ENCODE measurements at regions not wholly inside any gene's neighbourhood (a gene's known extent, or its start where the extent isn't known, plus 50 kb on each side); places are given as distances from the start of the nearest gene placed in this dataset.
"Not testable (repeated sequence)": the region's sequence is repeated elsewhere in the genome, so short reads cannot be mapped to it uniquely, and the experiment has no call there.

GRCh38 chr2:60212181-60212945 lies 341.1 kb downstream of the BCL11A start:
- H3K9me3 Mint-ChIP-seq = no peaks in the 10 kb centered on the region
- no peak overlapping the region for H3K4me3 Mint-ChIP-seq
- H3K36me3 Mint-ChIP-seq (ENCODE audit: insufficient read depth) = no peaks in the 10 kb centered on the region
- ATAC-seq (no peak), DNase-seq (no peak)
- H3K4me1 Mint-ChIP-seq (ENCODE audit: low read depth) = no peaks in the 10 kb centered on the region
- H3K27me3 Mint-ChIP-seq (ENCODE audit: low read depth) = peaks cover 2% of the 10 kb centered on the region

DNA sequence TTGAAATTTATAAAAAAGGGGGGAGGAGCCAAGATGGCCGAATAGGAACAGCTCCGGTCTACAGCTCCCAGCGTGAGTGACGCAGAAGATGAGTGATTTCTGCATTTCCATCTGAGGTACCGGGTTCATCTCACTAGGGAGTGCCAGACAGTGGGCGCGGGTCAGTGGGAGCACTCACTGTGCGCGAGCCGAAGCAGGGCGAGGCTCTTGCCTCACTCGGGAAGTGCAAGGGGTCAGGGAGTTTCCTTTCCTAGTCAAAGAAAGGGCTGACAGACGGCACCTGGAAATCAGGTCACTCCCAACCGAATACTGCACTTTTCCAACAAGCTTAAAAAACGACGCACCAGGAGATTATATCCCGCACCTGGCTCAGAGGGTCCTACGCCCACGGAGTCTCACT lies 364.4 kb downstream of the BCL11A start:
- not testable (repeated sequence) for ATAC-seq; H3K4me1 Mint-ChIP-seq (ENCODE audit: low read depth); H3K4me3 Mint-ChIP-seq; H3K36me3 Mint-ChIP-seq (ENCODE audit: insufficient read depth); H3K27me3 Mint-ChIP-seq (ENCODE audit: low read depth); DNase-seq
- H3K9me3 Mint-ChIP-seq = peaks cover 24% of the 10 kb centered on the region

DNA sequence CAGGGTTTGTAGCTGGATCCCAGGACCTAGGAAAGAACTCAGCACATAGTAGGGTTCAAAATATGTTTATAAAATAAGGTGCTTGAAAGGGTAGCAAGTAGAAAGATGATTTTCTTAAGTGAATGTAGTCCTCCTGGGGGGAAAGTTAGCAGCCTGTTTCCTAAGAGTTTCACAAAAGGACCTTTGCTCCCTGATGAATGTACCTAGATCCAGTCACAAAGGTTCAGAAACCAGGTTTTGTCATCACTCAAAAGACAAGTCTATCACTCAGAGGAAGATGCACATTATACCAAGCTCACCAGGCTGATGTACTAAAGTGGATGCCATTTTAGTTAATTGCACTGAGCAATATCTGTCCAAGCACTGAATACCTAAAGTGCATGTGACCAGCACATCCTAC lies 378.2 kb downstream of the BCL11A start:
- DNase-seq (no peak), ATAC-seq (no peak)
- no peaks in the 10 kb centered on the region for H3K27me3 Mint-ChIP-seq (ENCODE audit: low read depth)
- no peaks in the 10 kb centered on the region for H3K9me3 Mint-ChIP-seq
- H3K4me3 Mint-ChIP-seq = no peak overlapping the region
- no peaks in the 10 kb centered on the region for H3K36me3 Mint-ChIP-seq (ENCODE audit: insufficient read depth)
- H3K4me1 Mint-ChIP-seq (ENCODE audit: low read depth) = no peaks in the 10 kb centered on the region

GRCh38 chr2:60174146-60174545 lies 379.3 kb downstream of the BCL11A start:
- no peaks in the 10 kb centered on the region for H3K27me3 Mint-ChIP-seq (ENCODE audit: low read depth)
- ATAC-seq (no peak), DNase-seq (no peak)
- H3K36me3 Mint-ChIP-seq (ENCODE audit: insufficient read depth) = no peaks in the 10 kb centered on the region
- no peaks in the 10 kb centered on the region for H3K9me3 Mint-ChIP-seq
- H3K4me1 Mint-ChIP-seq (ENCODE audit: low read depth) = no peaks in the 10 kb centered on the region
- no peak overlapping the region for H3K4me3 Mint-ChIP-seq

- Mint-ChIP-seq H3K9me3 (no peaks in the 10 kb centered on the region), H3K36me3 (ENCODE audit: insufficient read depth) (no peaks in the 10 kb centered on the region), H3K4me1 (ENCODE audit: low read depth) (no peaks in the 10 kb centered on the region), H3K27me3 (ENCODE audit: low read depth) (no peaks in the 10 kb centered on the region), H3K4me3 (no peak overlapping the region)
- no peak for ATAC-seq
- no peak for DNase-seq
These were observed 380.7 kb downstream of the BCL11A start for GRCh38 chr2:60172801-60173200.

- Mint-ChIP-seq H3K4me3 (no peak overlapping the region), H3K36me3 (ENCODE audit: insufficient read depth) (no peaks in the 10 kb centered on the region), H3K4me1 (ENCODE audit: low read depth) (no peaks in the 10 kb centered on the region), H3K9me3 (no peaks in the 10 kb centered on the region), H3K27me3 (ENCODE audit: low read depth) (no peaks in the 10 kb centered on the region)
- DNase-seq = no peak
- ATAC-seq = no peak
These were observed 383.2 kb downstream of the BCL11A start for GRCh38 chr2:60170272-60170671.

DNA sequence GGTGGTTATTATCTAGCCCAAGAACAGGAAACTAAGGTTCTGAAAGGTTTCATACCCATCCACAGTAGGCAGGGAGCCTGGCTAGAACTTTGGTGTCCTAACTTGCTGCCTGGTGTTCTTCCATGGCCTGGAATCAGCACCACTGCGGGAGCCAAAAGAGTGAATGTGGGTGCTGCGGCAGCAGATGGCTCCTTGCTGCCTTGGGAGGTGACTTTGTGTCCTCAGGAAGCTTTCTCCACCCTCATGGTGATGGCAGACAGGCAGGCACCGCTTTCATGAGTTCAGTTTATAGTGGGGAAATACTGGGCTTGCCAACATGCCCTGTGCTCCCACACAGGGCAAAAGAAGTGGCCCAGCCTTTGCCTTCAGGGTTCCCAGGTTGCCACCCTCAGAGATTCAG lies 385.2 kb downstream of the BCL11A start:
- no peaks in the 10 kb centered on the region for H3K4me1 Mint-ChIP-seq (ENCODE audit: low read depth)

GRCh38 chr2:60167089-60167488 lies 386.4 kb downstream of the BCL11A start:
- DNase-seq (no peak), ATAC-seq (no peak)
- Mint-ChIP-seq H3K4me3 (no peak overlapping the region), H3K36me3 (ENCODE audit: insufficient read depth) (no peaks in the 10 kb centered on the region), H3K27me3 (ENCODE audit: low read depth) (no peaks in the 10 kb centered on the region), H3K9me3 (no peaks in the 10 kb centered on the region), H3K4me1 (ENCODE audit: low read depth) (no peaks in the 10 kb centered on the region)

More for the DNA sequence above, 385.2 kb downstream of the BCL11A start:
- DNase-seq (no peak), ATAC-seq (no peak)
- H3K36me3 Mint-ChIP-seq (ENCODE audit: insufficient read depth) = no peaks in the 10 kb centered on the region
- no peaks in the 10 kb centered on the region for H3K9me3 Mint-ChIP-seq
- no peaks in the 10 kb centered on the region for H3K27me3 Mint-ChIP-seq (ENCODE audit: low read depth)
- H3K4me3 Mint-ChIP-seq = no peak overlapping the region

DNA sequence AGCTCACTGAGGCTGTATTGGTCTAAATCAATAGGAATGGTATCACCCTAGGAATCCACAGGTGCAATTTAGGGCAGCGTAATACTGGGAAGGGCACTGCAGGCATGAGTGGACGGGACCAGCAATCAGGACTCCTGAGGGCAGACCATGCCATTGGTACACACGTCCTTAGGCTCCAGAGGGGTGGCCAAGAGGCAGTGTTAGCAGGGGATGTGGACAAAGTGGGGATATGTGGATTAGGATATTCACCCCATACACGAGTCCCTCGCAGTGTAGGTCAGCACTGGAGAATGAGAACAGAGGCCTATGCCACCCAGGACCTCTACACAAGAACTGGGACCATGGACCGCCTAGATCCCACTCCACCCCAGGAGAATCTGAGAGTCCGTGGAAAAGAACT lies 389.8 kb downstream of the BCL11A start:
- ATAC-seq = no peak
- Mint-ChIP-seq H3K4me1 (ENCODE audit: low read depth) (no peaks in the 10 kb centered on the region), H3K27me3 (ENCODE audit: low read depth) (no peaks in the 10 kb centered on the region), H3K4me3 (no peak overlapping the region), H3K36me3 (ENCODE audit: insufficient read depth) (no peaks in the 10 kb centered on the region), H3K9me3 (no peaks in the 10 kb centered on the region)
- no peak for DNase-seq

- DNase-seq = no peak
- H3K4me3 Mint-ChIP-seq = no peak overlapping the region
- H3K9me3 Mint-ChIP-seq = no peaks in the 10 kb centered on the region
- no peaks in the 10 kb centered on the region for H3K27me3 Mint-ChIP-seq (ENCODE audit: low read depth)
- no peaks in the 10 kb centered on the region for H3K36me3 Mint-ChIP-seq (ENCODE audit: insufficient read depth)
- no peak for ATAC-seq
- H3K4me1 Mint-ChIP-seq (ENCODE audit: low read depth) = no peaks in the 10 kb centered on the region
These were observed 393.9 kb downstream of the BCL11A start for GRCh38 chr2:60159519-60159918.

GRCh38 chr2:60158262-60158661 lies 395.2 kb downstream of the BCL11A start:
- no peaks in the 10 kb centered on the region for H3K36me3 Mint-ChIP-seq (ENCODE audit: insufficient read depth)
- H3K4me1 Mint-ChIP-seq (ENCODE audit: low read depth) = no peaks in the 10 kb centered on the region
- no peak for ATAC-seq
- no peaks in the 10 kb centered on the region for H3K9me3 Mint-ChIP-seq
- no peak for DNase-seq
- no peak overlapping the region for H3K4me3 Mint-ChIP-seq
- H3K27me3 Mint-ChIP-seq (ENCODE audit: low read depth) = no peaks in the 10 kb centered on the region

- Mint-ChIP-seq H3K9me3 (no peaks in the 10 kb centered on the region), H3K36me3 (ENCODE audit: insufficient read depth) (no peaks in the 10 kb centered on the region), H3K27me3 (ENCODE audit: low read depth) (no peaks in the 10 kb centered on the region), H3K4me1 (ENCODE audit: low read depth) (no peaks in the 10 kb centered on the region), H3K4me3 (no peak overlapping the region)
- no peak for ATAC-seq
- no peak for DNase-seq
These were observed 396.2 kb downstream of the BCL11A start for GRCh38 chr2:60157283-60157682.

GRCh38 chr2:60154142-60154541 lies 399.3 kb downstream of the BCL11A start:
- no peaks in the 10 kb centered on the region for H3K27me3 Mint-ChIP-seq (ENCODE audit: low read depth)
- H3K36me3 Mint-ChIP-seq (ENCODE audit: insufficient read depth) = no peaks in the 10 kb centered on the region
- DNase-seq (no peak), ATAC-seq (no peak)
- H3K4me3 Mint-ChIP-seq = no peak overlapping the region
- H3K9me3 Mint-ChIP-seq = no peaks in the 10 kb centered on the region
- H3K4me1 Mint-ChIP-seq (ENCODE audit: low read depth) = no peaks in the 10 kb centered on the region

GRCh38 chr2:60152226-60152833 lies 401.1 kb downstream of the BCL11A start:
- H3K36me3 Mint-ChIP-seq (ENCODE audit: insufficient read depth) = no peaks in the 10 kb centered on the region
- no peaks in the 10 kb centered on the region for H3K9me3 Mint-ChIP-seq
- no peak for ATAC-seq
- no peak overlapping the region for H3K4me3 Mint-ChIP-seq
- no peaks in the 10 kb centered on the region for H3K27me3 Mint-ChIP-seq (ENCODE audit: low read depth)
- H3K4me1 Mint-ChIP-seq (ENCODE audit: low read depth) = no peaks in the 10 kb centered on the region
- no peak for DNase-seq

DNA sequence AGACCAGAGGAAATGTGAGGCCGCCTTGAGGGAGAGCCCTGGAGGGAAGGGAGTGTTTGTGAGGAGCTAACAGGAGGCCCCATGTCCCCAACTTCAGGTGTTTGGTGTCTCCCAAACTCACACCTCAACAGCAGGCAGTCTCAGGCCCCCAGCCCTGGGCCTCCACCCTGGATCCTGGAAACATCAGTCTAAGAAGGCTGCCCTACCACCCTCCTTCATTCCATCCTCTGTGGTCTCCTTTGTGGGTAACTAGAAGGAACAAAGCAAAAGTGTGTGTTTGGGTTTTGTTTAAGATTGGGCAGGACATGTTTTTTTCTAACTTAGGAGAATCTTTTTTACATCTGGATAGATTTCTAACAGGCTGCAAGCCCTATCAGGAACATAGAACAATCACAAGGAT lies 404.3 kb downstream of the BCL11A start:
- no peak overlapping the region for H3K4me3 Mint-ChIP-seq
- no peaks in the 10 kb centered on the region for H3K9me3 Mint-ChIP-seq
- H3K27me3 Mint-ChIP-seq (ENCODE audit: low read depth) = no peaks in the 10 kb centered on the region
- no peak for ATAC-seq
- no peaks in the 10 kb centered on the region for H3K36me3 Mint-ChIP-seq (ENCODE audit: insufficient read depth)
- no peaks in the 10 kb centered on the region for H3K4me1 Mint-ChIP-seq (ENCODE audit: low read depth)
- DNase-seq = no peak

Measured in activated T-cell treated with anti-CD3 and anti-CD28 coated beads, Interleukin-2, amount 50 U/mL, for 4 hours (primary cell).